Naive thymus-derived CD8-positive, alpha-beta T cell (primary cell): ENCODE measurements at regions not wholly inside any gene's neighbourhood (a gene's known extent, or its start where the extent isn't known, plus 50 kb on each side); places are given as distances from the start of the nearest gene placed in this dataset.

Experiments
- ATAC-seq, 2 donors: fragments of 150-1000 bp; cut with Tn5 transposase in 1 of 2; sonication (Bioruptor Pico), chemical (Tn5 transposase) in 1 of 2; 1 replicate in 1 of 2; 2 replicates in 1 of 2; pipeline ENCODE4 v1.10.0; 2021; ENCODE audit warnings: mild to moderate bottlenecking in 2 of 2, moderate library complexity in 2 of 2
- POLR2A ChIA-PET: fragments of 350-600 bp; sonication (Branson Sonifier 250); formaldehyde crosslinking; loops from one replicate; lab custom pipeline; 2021; ENCODE audit warnings: antibody characterized with exemption; lab: Charles Lee
- DNase-seq, 10 donors: peaks; one replicate each; pipeline versions ENCODE4 v3.0.0 to v3.0.0-alpha.2; 2020 to 2022
- H3K27ac Mint-ChIP-seq, 10 donors: one replicate each; pipeline ENCODE4 v1.8.0; 2020 to 2022; ENCODE audit warnings: mild to moderate bottlenecking in 10 of 10, mixed read lengths in 10 of 10, moderate library complexity in 4 of 10, inconsistent platforms in 1 of 10
- H3K27me3 Mint-ChIP-seq, 5 donors: one replicate each; pipeline ENCODE4 v1.8.0; 2021 to 2022; ENCODE audit warnings: mixed read lengths in 5 of 5
- H3K36me3 Mint-ChIP-seq, 3 donors: one replicate each; pipeline ENCODE4 v1.8.0; 2020 to 2022; ENCODE audit warnings: mixed read lengths in 3 of 3, mild to moderate bottlenecking in 2 of 3, inconsistent platforms in 1 of 3
- H3K4me1 Mint-ChIP-seq, 4 donors: one replicate each; pipeline ENCODE4 v1.8.0; 2021 to 2022; ENCODE audit warnings: mixed read lengths in 4 of 4
- H3K4me3 Mint-ChIP-seq, 10 donors: one replicate each; pipeline ENCODE4 v1.8.0; 2020 to 2022; ENCODE audit warnings: mild to moderate bottlenecking in 10 of 10, mixed read lengths in 10 of 10, moderate library complexity in 6 of 10, inconsistent platforms in 1 of 10
- H3K9me3 Mint-ChIP-seq, 9 donors: one replicate each; pipeline ENCODE4 v1.8.0; 2020 to 2022; ENCODE audit warnings: mixed read lengths in 9 of 9, mild to moderate bottlenecking in 3 of 9, inconsistent platforms in 1 of 9, moderate library complexity in 1 of 9

DNA sequence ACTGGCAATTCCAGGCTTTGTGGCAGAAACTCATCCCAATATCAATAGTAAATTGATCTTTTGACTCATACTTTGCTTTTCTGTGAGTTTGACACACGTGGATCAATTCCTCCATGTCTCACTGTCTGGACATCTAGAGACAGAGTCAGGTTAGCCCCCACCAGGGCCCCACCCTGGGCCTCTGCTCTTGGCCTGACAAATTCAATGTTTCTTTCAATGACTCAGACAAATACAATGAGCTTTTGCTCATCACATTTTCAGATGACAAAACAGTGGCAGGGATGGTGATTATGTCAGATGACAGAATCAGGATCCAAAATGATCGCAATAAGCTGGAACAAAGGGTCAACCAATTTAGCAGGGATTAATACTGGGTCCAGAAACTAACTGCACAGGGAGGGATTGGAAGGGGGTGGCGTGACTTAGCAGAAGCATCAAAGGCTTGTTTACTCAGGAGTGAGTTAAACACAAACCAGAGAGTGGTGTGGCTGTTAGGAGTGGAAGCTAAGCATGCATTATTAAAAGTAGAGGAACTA lies 90.5 kb upstream of the ASIC2 start:
- H3K27ac Mint-ChIP-seq, result no peak overlapping the region
- no peak overlapping the region for H3K4me3 Mint-ChIP-seq
- peaks cover 0 to 4% (median 0%) of the 10 kb centered on the region in 9 donors for H3K9me3 Mint-ChIP-seq
- DNase-seq (no peak), ATAC-seq (no peak)
- H3K4me1 Mint-ChIP-seq, result no peaks in the 10 kb centered on the region
- H3K36me3 Mint-ChIP-seq, result no peaks in the 10 kb centered on the region
- H3K27me3 Mint-ChIP-seq, result peaks cover 11 to 29% (median 25%) of the 10 kb centered on the region in 5 donors
- POLR2A ChIA-PET, result no interaction called here

DNA sequence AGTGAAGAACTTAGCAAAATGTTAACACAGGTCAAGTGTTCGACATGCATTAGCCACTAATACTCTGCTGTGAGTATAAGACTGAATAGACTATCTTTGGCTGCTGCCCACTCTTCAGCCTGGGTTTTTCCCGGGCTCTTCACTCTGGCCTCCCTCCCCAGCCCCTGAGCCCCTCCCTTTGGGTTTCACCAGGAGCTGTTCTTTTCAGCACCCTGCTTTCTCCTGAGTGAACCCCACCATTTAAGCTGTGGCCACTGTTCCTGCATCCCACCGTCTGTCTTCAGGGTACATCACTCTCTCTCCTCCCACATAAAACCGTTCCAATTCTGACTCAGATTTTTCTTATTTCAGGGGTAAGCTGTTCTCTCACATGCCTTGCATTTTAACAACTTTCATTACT lies 92.0 kb upstream of the ASIC2 start:
- peaks cover 0 to 4% (median 0%) of the 10 kb centered on the region in 9 donors for H3K9me3 Mint-ChIP-seq
- POLR2A ChIA-PET, result no interaction called here
- peaks cover 0 to 2% (median 0%) of the 10 kb centered on the region in 4 donors for H3K4me1 Mint-ChIP-seq
- peaks cover 8 to 27% (median 16%) of the 10 kb centered on the region in 5 donors for H3K27me3 Mint-ChIP-seq
- no peak for ATAC-seq
- H3K4me3 Mint-ChIP-seq, result no peak overlapping the region
- no peak overlapping the region for H3K27ac Mint-ChIP-seq
- no peaks in the 10 kb centered on the region for H3K36me3 Mint-ChIP-seq
- no peak for DNase-seq

DNA sequence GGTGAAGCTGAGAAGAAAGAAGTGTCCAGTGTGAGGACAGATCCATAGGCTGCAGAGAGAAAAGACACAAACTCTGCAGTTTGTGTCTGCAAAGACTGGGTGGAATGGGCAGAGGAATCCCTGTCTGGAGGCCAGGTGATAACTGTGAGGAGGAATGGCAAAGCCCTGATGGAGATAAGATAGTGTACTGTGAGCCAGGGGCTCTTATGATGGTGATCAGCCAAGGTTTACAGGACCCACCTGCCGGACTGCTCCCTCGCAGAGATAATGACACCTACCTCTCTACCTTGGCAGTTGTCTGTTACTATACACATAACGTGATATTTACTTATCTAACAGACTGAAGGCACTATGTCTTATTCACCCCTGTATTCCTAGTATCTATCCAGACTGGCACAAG lies 92.6 kb upstream of the ASIC2 start:
- POLR2A ChIA-PET, result no interaction called here
- H3K9me3 Mint-ChIP-seq, result peaks cover 0 to 4% (median 0%) of the 10 kb centered on the region in 9 donors
- DNase-seq, result no peak

GRCh38 chr17:33387406-33387805 lies 94.3 kb upstream of the ASIC2 start:
- no peak overlapping the region for H3K4me3 Mint-ChIP-seq
- no peak overlapping the region for H3K27ac Mint-ChIP-seq
- H3K9me3 Mint-ChIP-seq, result peaks cover 0 to 4% (median 0%) of the 10 kb centered on the region in 9 donors
- no peak for ATAC-seq
- H3K36me3 Mint-ChIP-seq, result no peaks in the 10 kb centered on the region
- POLR2A ChIA-PET, result no interaction called here
- no peak for DNase-seq
- H3K4me1 Mint-ChIP-seq, result peaks cover 0 to 2% (median 0%) of the 10 kb centered on the region in 4 donors
- H3K27me3 Mint-ChIP-seq, result peaks cover 8 to 27% (median 16%) of the 10 kb centered on the region in 5 donors

More for the DNA sequence above, 92.6 kb upstream of the ASIC2 start:
- Mint-ChIP-seq H3K27me3 (peaks cover 8 to 27% (median 16%) of the 10 kb centered on the region in 5 donors), H3K4me1 (peaks cover 0 to 2% (median 0%) of the 10 kb centered on the region in 4 donors), H3K27ac (peak overlapping the region in 1 of 10 donors; percentile 80), H3K36me3 (no peaks in the 10 kb centered on the region), H3K4me3 (no peak overlapping the region)
- ATAC-seq, result no peak

DNA sequence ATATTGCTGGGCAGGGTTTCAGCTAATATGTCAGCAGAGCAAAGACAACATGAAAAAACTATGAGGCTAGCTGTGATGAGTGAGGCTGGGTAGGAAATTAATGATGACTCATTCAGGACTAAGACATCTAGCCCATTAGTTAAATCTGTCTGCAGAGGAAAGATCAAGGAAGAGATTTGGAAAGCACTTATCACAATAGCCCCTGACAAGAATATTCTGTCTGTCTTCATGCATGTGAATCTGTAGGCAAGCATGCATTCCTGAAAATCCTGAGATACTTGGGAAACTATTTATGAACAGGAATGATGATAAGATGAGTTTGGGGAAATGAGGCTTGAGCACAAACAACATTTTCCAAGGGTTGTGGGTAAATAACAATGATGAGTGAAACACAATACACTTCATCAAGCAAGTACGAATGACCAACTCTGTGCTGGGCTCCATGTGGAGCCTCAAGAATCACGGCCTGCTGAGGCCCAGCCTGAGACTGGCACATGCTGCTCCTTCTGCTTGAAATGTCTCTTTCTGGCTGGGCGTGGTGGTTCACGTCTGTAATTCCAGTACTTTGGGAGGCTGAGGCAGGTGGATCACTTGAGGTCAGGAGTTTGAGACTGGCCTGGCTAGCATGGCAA lies 96.5 kb upstream of the ASIC2 start:
- ATAC-seq (no peak), DNase-seq (no peak)
- Mint-ChIP-seq H3K4me3 (no peak overlapping the region), H3K9me3 (peaks cover 0 to 14% (median 0%) of the 10 kb centered on the region in 9 donors), H3K27me3 (peaks cover 10 to 37% (median 25%) of the 10 kb centered on the region in 5 donors), H3K36me3 (no peaks in the 10 kb centered on the region), H3K4me1 (peaks cover 0 to 2% (median 0%) of the 10 kb centered on the region in 4 donors), H3K27ac (peak overlapping the region in 1 of 10 donors; percentile 35)
- POLR2A ChIA-PET, result no interaction called here

DNA sequence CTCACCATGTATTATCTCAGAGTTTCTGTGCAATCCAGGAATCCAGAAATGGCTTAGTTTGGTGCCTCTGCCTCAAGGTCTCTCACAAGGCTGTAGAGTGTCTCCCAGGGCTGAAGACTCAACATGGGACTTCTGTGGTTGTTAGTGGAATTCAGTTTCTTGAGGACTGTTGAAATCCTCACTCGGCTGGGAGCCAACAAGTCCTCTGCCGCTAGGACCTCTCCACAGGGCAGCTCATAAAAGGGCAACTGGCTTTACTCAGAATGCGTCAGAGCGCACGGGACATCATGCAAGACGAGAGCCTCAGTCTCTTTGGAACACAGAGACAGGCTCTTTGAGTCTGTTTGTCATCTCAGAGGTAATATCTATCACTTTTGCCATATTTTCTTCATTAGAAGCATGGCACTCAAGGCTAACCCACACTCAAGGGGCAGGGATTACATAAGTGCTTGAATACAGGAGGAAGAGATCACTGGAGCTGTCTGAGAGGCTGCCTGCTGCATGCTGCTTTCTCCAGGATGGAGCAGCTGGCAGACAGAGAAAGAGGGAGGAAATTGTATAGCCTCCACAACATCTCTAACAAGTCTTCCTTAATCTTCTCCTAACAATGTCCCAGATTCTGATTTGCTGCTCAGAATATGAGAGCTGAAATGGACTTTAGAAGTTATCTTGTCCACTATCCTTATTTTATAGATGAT lies 97.5 kb upstream of the ASIC2 start:
- Mint-ChIP-seq H3K4me3 (no peak overlapping the region), H3K36me3 (no peaks in the 10 kb centered on the region), H3K27ac (no peak overlapping the region), H3K9me3 (peaks cover 0 to 23% (median 2%) of the 10 kb centered on the region in 9 donors), H3K27me3 (peaks cover 9 to 33% (median 25%) of the 10 kb centered on the region in 5 donors), H3K4me1 (peaks cover 0 to 2% (median 0%) of the 10 kb centered on the region in 4 donors)
- no peak for DNase-seq
- POLR2A ChIA-PET, result no interaction called here
- ATAC-seq, result no peak

DNA sequence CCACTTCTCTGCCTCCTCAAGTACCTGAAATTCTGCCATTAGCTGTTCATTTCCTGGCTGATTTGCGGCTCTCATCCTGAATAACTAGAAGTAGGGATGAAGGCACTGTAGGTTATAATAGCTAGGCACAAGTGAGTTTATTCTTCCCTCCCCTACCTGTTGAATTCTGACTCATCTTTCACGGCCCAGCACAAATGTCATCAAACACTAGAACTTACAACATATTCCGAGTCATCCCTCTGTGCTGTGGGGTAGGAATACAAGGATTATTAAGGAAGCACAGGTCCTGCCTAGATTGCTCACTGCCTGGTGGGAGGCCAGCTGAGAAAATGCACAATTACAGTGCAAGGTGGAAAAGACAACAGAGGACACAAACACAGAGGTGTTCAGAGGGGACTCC lies 103.7 kb upstream of the ASIC2 start:
- no peak for ATAC-seq
- DNase-seq, result no peak
- Mint-ChIP-seq H3K4me1 (no peaks in the 10 kb centered on the region), H3K36me3 (no peaks in the 10 kb centered on the region), H3K4me3 (no peak overlapping the region), H3K27me3 (peaks cover 2 to 38% (median 9%) of the 10 kb centered on the region in 5 donors), H3K9me3 (peaks cover 0 to 34% (median 2%) of the 10 kb centered on the region in 9 donors), H3K27ac (no peak overlapping the region)
- POLR2A ChIA-PET, result no interaction called here

DNA sequence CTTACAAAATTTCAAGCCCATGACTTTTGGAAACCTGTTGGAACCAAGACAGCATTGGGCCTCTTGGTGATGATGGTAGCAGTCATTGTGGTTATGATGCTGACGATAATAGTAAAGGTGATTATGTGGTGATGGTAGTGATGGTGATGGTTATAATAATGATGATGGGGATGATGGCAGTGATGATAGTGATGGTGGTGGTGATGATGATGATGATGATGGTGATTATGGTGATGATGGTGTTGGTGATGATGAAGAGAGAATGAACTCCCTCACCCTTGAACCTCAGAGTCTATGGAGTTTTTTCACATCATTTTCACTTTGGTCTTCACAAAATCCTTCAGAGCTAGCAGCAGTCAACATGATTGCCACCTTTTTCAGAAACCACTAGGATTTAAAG lies 105.3 kb upstream of the ASIC2 start:
- DNase-seq, result no peak
- Mint-ChIP-seq H3K27ac (no peak overlapping the region), H3K9me3 (peaks cover 0 to 28% (median 2%) of the 10 kb centered on the region in 9 donors), H3K36me3 (no peaks in the 10 kb centered on the region), H3K27me3 (peaks cover 2 to 34% (median 8%) of the 10 kb centered on the region in 5 donors), H3K4me1 (no peaks in the 10 kb centered on the region), H3K4me3 (no peak overlapping the region)
- no peak for ATAC-seq
- POLR2A ChIA-PET, result no interaction called here

- Mint-ChIP-seq H3K27me3 (peaks cover 2 to 42% (median 10%) of the 10 kb centered on the region in 5 donors), H3K9me3 (peaks cover 0 to 11% (median 0%) of the 10 kb centered on the region in 9 donors), H3K27ac (no peak overlapping the region), H3K4me1 (no peaks in the 10 kb centered on the region), H3K4me3 (no peak overlapping the region), H3K36me3 (no peaks in the 10 kb centered on the region)
- POLR2A ChIA-PET, result no interaction called here
- ATAC-seq (no peak), DNase-seq (no peak)
These were observed 108.2 kb upstream of the ASIC2 start for GRCh38 chr17:33401249-33401648.

DNA sequence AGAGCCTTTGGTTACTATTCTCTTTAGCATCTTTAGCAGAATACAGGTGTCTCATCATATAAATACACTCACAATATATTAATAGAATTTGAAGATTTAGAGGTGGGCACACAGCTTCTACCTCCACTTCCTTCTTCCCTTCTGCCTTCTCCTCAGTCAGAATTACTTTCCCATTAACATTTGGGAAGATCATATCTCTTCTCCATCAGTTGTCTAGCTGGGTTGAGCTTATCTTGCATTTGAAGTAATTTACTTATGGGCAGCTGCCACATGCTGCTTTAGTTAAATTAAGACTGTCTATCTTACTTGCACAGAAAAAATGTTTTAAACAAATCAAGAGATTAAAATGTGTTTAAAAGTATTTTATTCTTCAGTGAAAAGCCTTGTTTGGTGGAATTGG lies 110.1 kb upstream of the ASIC2 start:
- Mint-ChIP-seq H3K36me3 (no peaks in the 10 kb centered on the region), H3K9me3 (peaks cover 0 to 8% (median 0%) of the 10 kb centered on the region in 9 donors), H3K27ac (no peak overlapping the region), H3K4me3 (no peak overlapping the region), H3K4me1 (no peaks in the 10 kb centered on the region), H3K27me3 (peaks cover 0 to 48% (median 10%) of the 10 kb centered on the region in 5 donors)
- POLR2A ChIA-PET, result no interaction called here
- ATAC-seq, result no peak
- no peak for DNase-seq

- peaks cover 0 to 10% (median 0%) of the 10 kb centered on the region in 9 donors for H3K9me3 Mint-ChIP-seq
- POLR2A ChIA-PET, result no interaction called here
These were observed 111.2 kb upstream of the ASIC2 start for GRCh38 chr17:33404070-33404819.

DNA sequence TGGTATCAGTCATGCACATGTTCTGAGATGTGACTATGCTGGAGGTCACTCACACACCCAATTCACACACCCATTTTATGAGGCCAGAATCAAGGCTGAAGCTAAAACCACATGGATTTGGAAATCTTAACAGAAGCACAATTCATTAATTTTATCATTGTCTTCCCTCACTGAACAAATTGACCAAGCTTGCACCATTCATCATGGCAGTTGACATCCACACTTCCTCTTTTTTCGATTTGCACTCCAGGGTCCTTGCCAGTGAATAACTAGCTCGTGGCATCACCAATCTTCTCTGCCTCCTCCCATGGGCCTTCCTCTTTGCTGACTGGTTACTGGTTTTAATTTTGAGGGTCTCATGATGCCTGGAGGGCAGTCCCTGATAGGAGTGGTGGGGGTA lies 123.0 kb upstream of the ASIC2 start:
- no peak overlapping the region for H3K27ac Mint-ChIP-seq
- H3K36me3 Mint-ChIP-seq, result no peaks in the 10 kb centered on the region
- POLR2A ChIA-PET, result no interaction called here
- H3K9me3 Mint-ChIP-seq, result no peaks in the 10 kb centered on the region
- H3K27me3 Mint-ChIP-seq, result peaks cover 0 to 19% (median 5%) of the 10 kb centered on the region in 5 donors
- H3K4me1 Mint-ChIP-seq, result no peaks in the 10 kb centered on the region
- H3K4me3 Mint-ChIP-seq, result no peak overlapping the region
- DNase-seq (no peak), ATAC-seq (no peak)

More at GRCh38 chr17:33404070-33404819, 111.2 kb upstream of the ASIC2 start:
- no peak overlapping the region for H3K4me3 Mint-ChIP-seq
- H3K27ac Mint-ChIP-seq, result no peak overlapping the region
- DNase-seq, result no peak
- H3K36me3 Mint-ChIP-seq, result no peaks in the 10 kb centered on the region
- no peaks in the 10 kb centered on the region for H3K4me1 Mint-ChIP-seq
- no peak for ATAC-seq
- peaks cover 3 to 54% (median 10%) of the 10 kb centered on the region in 5 donors for H3K27me3 Mint-ChIP-seq
